ENCODE measurements at regions not wholly inside any gene's neighbourhood (a gene's known extent, or its start where the extent isn't known, plus 50 kb on each side); places are given as distances from the start of the nearest gene placed in this dataset.

DNA sequence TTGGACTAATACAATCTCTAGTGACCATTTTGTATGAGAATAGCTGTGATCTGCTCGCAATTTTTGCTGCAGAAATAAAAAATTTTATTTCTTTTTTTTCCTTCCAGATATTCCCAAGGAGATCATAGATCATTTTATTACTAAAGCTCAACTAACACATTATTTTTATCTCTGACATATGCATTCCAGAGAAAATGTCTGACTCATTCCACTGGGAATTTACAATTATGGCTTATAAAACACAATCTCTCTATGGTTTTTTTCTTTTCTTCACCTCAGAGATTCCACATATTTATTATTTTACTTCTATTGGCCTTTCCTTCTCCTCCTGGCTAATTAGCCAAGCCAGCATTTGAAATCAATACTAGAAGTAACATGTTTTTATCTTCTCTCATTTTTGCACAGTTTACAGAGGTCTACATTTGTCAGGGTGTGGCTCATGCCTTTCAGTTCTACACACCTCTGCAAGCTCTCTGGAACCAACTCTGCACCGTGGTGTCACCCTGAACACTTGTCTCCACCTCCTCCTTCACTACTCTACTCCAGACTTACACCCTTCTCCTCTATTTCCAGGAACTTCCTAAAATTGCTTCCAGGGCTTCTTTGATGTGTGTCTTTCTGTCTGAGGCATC is 59.8 kb upstream of the GPM6A start:
- H3K27ac Mint-ChIP-seq, result no peak overlapping the region
- ATAC-seq (no peak), DNase-seq (ENCODE audit: low spot score) (no peak)
- peaks cover 15% of the 10 kb centered on the region for H3K9me3 Mint-ChIP-seq
- H3K27me3 Mint-ChIP-seq, result no peaks in the 10 kb centered on the region
- no peaks in the 10 kb centered on the region for H3K36me3 Mint-ChIP-seq
- no peak overlapping the region for H3K4me3 Mint-ChIP-seq
- H3K4me1 Mint-ChIP-seq (ENCODE audit: low read depth in 2 of 2), result no peaks in the 10 kb centered on the region

DNA sequence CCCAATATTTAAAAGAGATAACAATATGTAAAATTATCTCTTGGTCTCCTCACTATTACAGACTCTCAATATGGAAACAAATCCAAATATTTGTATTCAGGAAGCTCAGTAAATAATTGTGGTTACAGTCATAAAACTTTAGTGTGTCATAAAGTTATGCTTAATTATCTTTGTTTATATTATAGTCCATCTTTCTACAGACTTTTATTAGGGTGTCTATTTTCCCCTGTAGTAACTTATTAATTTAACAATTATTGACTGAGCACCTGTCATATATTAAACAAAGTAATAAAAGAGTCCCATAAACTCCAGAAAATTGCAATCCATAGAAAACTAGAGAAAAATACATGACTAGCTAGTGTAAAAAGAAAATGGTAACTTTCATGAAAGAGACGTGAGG is 61.6 kb upstream of the GPM6A start:
- H3K4me1 Mint-ChIP-seq (ENCODE audit: low read depth in 2 of 2), result no peaks in the 10 kb centered on the region
- no peak for ATAC-seq
- no peak overlapping the region for H3K4me3 Mint-ChIP-seq
- H3K27ac Mint-ChIP-seq, result no peak overlapping the region
- no peak for DNase-seq (ENCODE audit: low spot score)
- no peaks in the 10 kb centered on the region for H3K27me3 Mint-ChIP-seq
- peaks cover 11% of the 10 kb centered on the region for H3K9me3 Mint-ChIP-seq
- H3K36me3 Mint-ChIP-seq, result no peaks in the 10 kb centered on the region

DNA sequence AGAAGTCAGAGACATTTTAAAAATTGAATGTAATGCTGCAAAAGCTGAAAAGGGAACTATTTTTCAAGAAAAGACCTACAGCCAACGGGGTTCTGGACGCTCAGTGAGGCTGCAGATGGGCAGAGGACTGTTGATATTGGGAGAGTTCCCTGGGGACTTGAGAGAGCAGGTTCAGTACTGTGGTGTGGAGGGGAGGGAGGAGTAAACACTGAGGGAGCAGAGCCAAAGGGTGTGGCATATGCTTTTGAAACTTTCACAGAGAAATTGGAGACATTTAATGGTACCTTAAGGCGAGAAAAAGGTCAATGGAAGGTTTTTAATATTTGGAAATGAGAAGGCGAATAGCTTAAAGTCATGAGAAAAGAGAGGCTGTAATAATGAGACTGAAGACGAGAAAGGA is 62.2 kb upstream of the GPM6A start:
- DNase-seq (ENCODE audit: low spot score) (no peak), ATAC-seq (no peak)
- H3K27ac Mint-ChIP-seq, result no peak overlapping the region
- no peaks in the 10 kb centered on the region for H3K27me3 Mint-ChIP-seq
- H3K36me3 Mint-ChIP-seq, result peaks cover 4% of the 10 kb centered on the region
- peaks cover 17% of the 10 kb centered on the region for H3K9me3 Mint-ChIP-seq
- no peak overlapping the region for H3K4me3 Mint-ChIP-seq
- H3K4me1 Mint-ChIP-seq (ENCODE audit: low read depth in 2 of 2), result no peaks in the 10 kb centered on the region

DNA sequence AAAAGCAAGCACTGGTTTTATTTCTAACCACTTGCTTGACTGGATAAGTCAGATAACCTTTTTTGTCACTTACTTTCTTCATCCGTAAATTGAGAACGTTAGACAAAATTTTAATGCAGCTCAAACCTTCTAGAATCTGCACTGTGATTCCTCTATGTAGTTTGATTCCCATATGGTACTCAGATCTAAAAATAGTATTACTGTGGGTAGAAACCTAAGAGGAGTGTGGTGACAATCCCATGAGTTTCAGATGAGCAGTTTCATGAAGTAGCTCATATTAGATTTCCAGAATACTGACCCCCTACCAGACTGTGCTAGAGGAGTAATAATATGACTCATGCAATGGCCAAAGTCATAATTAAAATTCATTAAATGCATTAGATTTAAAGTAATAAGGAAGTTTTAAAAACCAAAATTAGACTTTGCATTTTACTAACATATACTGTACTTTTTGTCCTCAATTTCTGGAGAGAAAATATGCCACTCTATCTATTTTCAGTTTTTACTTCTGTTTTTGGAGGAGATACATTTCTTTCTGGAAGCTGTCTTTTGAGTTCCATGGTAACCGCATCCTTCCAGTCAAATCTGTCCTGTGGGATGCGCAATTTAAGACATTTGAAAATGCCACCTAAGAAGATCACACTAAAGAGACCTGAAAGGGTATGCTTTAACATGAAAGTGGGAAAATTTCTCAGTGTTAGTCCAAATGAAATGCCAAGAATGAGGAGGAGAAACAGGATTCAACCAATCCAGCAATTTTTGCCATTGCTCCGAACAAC is 64.1 kb upstream of the GPM6A start:
- no peaks in the 10 kb centered on the region for H3K4me1 Mint-ChIP-seq (ENCODE audit: low read depth in 2 of 2)
- H3K36me3 Mint-ChIP-seq, result peaks cover 5% of the 10 kb centered on the region
- H3K27me3 Mint-ChIP-seq, result no peaks in the 10 kb centered on the region
- DNase-seq (ENCODE audit: low spot score) (no peak), ATAC-seq (no peak)
- H3K27ac Mint-ChIP-seq, result no peak overlapping the region
- H3K4me3 Mint-ChIP-seq, result no peak overlapping the region
- H3K9me3 Mint-ChIP-seq, result peaks cover 18% of the 10 kb centered on the region

DNA sequence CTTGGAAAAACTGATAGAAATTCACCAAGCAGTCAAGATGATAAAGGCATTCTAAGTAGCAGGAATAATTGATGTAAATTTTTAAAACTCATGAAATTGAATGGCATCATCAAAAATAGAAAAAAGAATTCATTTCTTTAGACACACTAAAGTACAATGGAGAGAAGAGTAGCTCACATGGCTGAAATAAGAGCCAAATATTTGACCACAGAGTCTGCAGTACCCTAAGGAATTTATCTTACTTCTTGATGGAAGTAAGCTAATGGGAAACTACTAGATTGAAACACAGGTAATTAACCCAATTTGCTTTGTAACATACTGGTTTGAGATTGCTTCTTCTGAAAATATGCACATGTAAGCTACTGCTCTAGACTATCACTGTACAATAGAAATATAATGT is 70.8 kb upstream of the GPM6A start:
- ATAC-seq, result no peak
- H3K4me1 Mint-ChIP-seq (ENCODE audit: low read depth in 2 of 2), result no peaks in the 10 kb centered on the region

DNA sequence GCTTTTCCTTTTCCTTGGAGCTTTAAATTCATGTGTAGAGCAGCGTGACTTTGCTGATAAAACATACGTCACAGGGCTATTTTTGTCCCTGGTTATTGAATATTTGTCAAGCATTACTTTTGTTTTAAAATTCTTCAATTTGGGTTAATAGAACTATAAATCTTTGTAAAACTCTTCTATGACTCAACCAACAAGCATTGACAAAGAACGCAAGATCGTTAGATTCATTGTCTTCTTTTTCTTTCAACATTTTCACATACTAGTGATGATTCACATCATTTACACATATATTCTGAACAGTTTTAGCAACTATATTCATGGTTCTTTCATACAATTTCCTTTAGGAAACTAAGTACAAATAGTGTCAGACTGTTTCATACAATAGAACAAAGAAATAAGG is 72.0 kb upstream of the GPM6A start:
- Mint-ChIP-seq H3K9me3 (peaks cover 6% of the 10 kb centered on the region), H3K27me3 (no peaks in the 10 kb centered on the region), H3K4me1 (ENCODE audit: low read depth in 2 of 2) (no peaks in the 10 kb centered on the region), H3K27ac (no peak overlapping the region), H3K36me3 (peaks cover 4% of the 10 kb centered on the region), H3K4me3 (no peak overlapping the region)
- DNase-seq (ENCODE audit: low spot score) (no peak), ATAC-seq (no peak)

More for the DNA sequence above, 70.8 kb upstream of the GPM6A start:
- no peak for DNase-seq (ENCODE audit: low spot score)
- Mint-ChIP-seq H3K9me3 (peaks cover 11% of the 10 kb centered on the region), H3K27ac (no peak overlapping the region), H3K27me3 (no peaks in the 10 kb centered on the region), H3K36me3 (peaks cover 5% of the 10 kb centered on the region), H3K4me3 (no peak overlapping the region)

DNA sequence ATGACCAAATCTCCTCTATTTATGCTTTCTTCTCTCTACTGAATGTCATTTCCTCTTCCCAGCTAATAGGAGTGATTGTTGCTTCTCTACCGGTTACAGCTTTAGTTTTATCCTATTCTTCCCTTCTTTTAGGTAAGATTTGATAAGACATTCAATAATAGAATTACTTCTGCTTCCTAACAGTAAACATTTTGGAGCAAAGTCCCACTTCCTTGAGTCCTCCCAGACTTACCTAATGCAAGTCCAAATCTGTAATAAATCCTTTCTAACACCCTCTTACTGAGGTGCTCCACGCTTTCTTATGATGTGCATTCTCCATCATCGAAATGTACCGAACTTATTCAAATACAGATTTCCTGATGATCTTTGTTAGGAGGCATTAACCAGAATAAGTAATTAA is 79.2 kb upstream of the GPM6A start:
- no peaks in the 10 kb centered on the region for H3K4me1 Mint-ChIP-seq (ENCODE audit: low read depth in 2 of 2)
- ATAC-seq, result no peak
- no peak overlapping the region for H3K27ac Mint-ChIP-seq
- no peaks in the 10 kb centered on the region for H3K27me3 Mint-ChIP-seq
- DNase-seq (ENCODE audit: low spot score), result no peak
- peaks cover 8% of the 10 kb centered on the region for H3K9me3 Mint-ChIP-seq
- H3K4me3 Mint-ChIP-seq, result no peak overlapping the region
- no peaks in the 10 kb centered on the region for H3K36me3 Mint-ChIP-seq

DNA sequence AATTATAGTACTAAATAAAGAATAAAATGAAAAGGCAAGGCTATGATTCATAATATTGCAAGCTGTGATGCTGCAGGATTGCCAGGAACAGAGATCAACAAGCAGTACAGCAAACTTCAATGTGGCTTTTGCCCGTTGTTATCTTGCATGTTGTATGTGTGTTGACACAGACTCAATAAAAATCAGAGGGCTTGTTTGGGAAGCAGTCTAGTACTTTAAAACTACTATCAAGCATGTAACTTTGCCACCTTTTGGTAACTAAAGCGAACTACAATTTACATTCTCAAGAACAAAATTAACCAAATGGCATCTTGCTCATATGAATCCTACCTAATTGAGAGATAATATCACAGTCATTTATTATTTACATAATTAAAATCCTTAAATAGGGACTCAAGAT is 79.8 kb upstream of the GPM6A start:
- no peak overlapping the region for H3K4me3 Mint-ChIP-seq

DNA sequence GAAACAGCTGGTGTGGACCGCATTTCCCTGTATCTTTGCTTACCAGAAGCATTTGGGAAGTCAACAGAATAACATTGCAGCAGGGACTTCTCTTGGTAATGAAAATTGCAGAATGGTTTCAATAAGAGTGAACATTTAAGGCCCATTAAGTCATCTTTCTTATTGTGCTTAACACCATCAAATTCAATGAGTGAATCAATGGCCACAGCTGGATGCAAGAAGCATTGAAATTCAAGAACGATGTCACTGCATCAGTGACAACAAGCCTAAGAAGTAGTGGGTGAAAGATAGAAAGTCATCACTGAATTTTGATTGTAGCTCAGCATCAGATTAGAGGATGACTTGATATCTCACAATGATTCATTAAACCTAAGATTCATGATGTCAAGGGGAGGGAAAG is 93.9 kb upstream of the GPM6A start:
- ATAC-seq, result no peak
- peaks cover 7% of the 10 kb centered on the region for H3K9me3 Mint-ChIP-seq
- H3K4me1 Mint-ChIP-seq (ENCODE audit: low read depth in 2 of 2), result no peaks in the 10 kb centered on the region
- no peaks in the 10 kb centered on the region for H3K36me3 Mint-ChIP-seq
- H3K27me3 Mint-ChIP-seq, result no peaks in the 10 kb centered on the region
- DNase-seq (ENCODE audit: low spot score), result no peak
- H3K27ac Mint-ChIP-seq, result no peak overlapping the region
- no peak overlapping the region for H3K4me3 Mint-ChIP-seq

More for the DNA sequence above, 79.8 kb upstream of the GPM6A start:
- DNase-seq (ENCODE audit: low spot score) (no peak), ATAC-seq (no peak)
- Mint-ChIP-seq H3K27ac (no peak overlapping the region), H3K36me3 (no peaks in the 10 kb centered on the region), H3K4me1 (ENCODE audit: low read depth in 2 of 2) (no peaks in the 10 kb centered on the region), H3K27me3 (no peaks in the 10 kb centered on the region), H3K9me3 (peaks cover 8% of the 10 kb centered on the region)

DNA sequence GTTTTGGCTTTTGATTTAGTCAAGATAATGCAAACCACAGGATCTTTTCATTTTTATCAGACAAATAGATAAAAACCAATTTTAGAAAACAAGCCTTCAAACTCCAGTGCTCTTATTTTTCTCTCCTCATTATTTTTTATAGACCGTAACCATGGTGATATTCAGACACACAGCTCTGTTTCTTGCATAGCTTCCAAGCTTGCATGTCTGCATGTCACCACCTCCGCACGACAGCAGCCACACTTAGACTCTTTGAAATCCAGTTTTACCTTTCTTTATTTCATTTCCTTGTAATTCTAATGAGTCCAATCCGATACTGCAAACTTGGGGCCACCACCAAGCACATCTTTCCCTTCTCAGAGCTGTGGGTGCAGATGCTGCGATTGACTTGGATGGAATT is 94.3 kb upstream of the GPM6A start:
- H3K27ac Mint-ChIP-seq, result no peak overlapping the region
- no peak overlapping the region for H3K4me3 Mint-ChIP-seq
- no peaks in the 10 kb centered on the region for H3K36me3 Mint-ChIP-seq
- H3K27me3 Mint-ChIP-seq, result no peaks in the 10 kb centered on the region
- no peaks in the 10 kb centered on the region for H3K4me1 Mint-ChIP-seq (ENCODE audit: low read depth in 2 of 2)
- peaks cover 7% of the 10 kb centered on the region for H3K9me3 Mint-ChIP-seq
- DNase-seq (ENCODE audit: low spot score) (no peak), ATAC-seq (no peak)

DNA sequence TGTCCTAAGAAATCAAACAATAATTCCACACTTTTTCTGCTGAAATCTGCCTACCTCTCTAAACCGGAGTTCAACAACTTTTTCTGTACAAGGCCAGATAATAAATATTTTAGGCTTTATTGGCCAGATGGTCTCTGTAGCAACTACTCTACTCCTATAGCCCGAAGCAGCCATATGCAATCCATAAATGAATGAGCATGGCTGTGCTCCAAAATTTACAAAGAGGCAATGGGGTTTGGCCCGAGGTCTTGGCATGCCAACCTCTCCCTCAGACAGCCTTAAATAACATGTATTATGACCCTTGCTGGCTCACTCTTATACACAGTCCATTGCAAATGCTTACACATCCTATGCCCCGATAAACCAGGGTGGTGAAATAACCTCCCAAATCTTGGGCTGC is 98.6 kb upstream of the GPM6A start:
- no peaks in the 10 kb centered on the region for H3K27me3 Mint-ChIP-seq
- H3K27ac Mint-ChIP-seq, result no peak overlapping the region
- H3K4me1 Mint-ChIP-seq (ENCODE audit: low read depth in 2 of 2), result no peaks in the 10 kb centered on the region
- DNase-seq (ENCODE audit: low spot score), result no peak
- peaks cover 12% of the 10 kb centered on the region for H3K9me3 Mint-ChIP-seq
- H3K36me3 Mint-ChIP-seq, result no peaks in the 10 kb centered on the region
- no peak for ATAC-seq
- no peak overlapping the region for H3K4me3 Mint-ChIP-seq

DNA sequence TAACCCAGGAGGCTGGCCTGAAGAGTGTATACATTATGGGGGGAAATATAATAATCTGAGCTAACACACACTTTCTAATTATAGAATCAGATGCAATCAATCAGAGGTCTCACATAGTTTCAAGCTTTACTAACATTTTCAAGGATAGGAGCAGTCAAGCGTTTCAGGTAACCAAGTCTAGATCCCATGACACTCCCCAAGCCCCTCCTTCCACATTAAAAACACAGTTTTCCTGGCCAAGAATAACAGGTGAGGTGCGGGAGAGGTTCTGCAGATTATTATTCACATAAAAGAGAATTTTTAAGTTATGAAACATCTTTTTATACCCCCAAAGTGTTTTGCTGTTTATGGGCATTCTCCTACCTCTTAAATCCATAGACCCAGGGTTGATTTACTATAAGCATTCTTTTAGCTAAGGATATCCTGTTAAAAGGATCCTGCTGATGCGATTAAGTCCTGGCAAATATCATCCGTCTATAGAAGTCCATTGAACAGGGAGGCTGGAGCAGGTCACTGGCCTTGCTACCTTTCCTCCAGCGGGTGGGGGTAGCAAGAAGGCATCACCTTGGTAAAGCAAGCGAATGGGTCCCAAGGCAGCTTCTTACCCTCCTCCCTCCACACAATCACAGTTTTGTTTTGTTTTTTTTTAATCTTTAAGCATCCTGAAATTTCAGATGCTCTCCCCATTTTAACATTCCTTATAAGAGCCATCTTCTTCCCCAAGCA is 104.7 kb upstream of the GPM6A start:
- Mint-ChIP-seq H3K36me3 (no peaks in the 10 kb centered on the region), H3K4me1 (ENCODE audit: low read depth in 2 of 2) (no peaks in the 10 kb centered on the region), H3K4me3 (no peak overlapping the region), H3K27me3 (no peaks in the 10 kb centered on the region), H3K27ac (no peak overlapping the region), H3K9me3 (peaks cover 1% of the 10 kb centered on the region)
- ATAC-seq, result no peak
- DNase-seq (ENCODE audit: low spot score), result no peak

DNA sequence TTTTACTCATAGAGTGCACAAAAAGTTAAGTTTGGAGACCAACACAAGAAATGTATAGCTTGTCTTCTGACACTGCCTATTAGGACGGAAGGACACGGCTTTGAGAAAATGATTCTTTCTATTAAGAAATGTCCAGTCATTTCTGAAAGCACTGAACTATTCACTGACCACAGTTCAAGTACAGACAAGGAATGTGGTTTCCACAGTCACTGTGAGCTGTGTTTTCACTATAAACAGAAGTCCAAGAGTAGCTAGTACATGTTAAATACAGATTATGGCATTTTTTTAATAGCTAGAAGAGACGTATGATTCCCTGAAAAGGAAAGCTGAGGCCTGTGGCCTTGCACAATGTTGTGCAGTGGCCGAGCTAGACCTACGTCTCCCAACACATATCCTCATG is 115.1 kb upstream of the GPM6A start:
- no peak for DNase-seq (ENCODE audit: low spot score)
- no peak overlapping the region for H3K27ac Mint-ChIP-seq
- H3K27me3 Mint-ChIP-seq, result no peaks in the 10 kb centered on the region
- H3K4me1 Mint-ChIP-seq (ENCODE audit: low read depth in 2 of 2), result no peaks in the 10 kb centered on the region
- H3K36me3 Mint-ChIP-seq, result no peaks in the 10 kb centered on the region
- H3K4me3 Mint-ChIP-seq, result no peak overlapping the region
- no peak for ATAC-seq
- peaks cover 4% of the 10 kb centered on the region for H3K9me3 Mint-ChIP-seq

DNA sequence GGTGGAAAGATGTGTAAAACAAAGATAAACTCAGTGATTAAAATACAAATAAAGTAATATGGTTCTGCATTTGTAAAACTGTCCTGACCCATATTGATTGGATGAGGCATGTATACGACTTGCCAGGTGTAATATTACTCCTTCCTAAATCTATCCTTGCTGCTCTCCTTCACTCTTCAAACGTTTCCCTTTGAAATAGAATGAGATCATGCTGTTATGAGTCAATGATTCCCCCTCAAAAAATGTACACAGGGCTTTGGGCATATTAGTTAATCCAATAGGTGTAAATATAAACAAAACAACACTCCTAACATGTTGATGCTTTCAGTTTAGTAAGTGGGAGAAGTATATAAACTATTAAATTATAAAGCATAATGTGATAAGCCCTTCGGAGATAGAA is 117.4 kb upstream of the GPM6A start:
- no peaks in the 10 kb centered on the region for H3K9me3 Mint-ChIP-seq
- no peak overlapping the region for H3K4me3 Mint-ChIP-seq
- DNase-seq (ENCODE audit: low spot score) (no peak), ATAC-seq (no peak)
- H3K27me3 Mint-ChIP-seq, result no peaks in the 10 kb centered on the region
- no peaks in the 10 kb centered on the region for H3K4me1 Mint-ChIP-seq (ENCODE audit: low read depth in 2 of 2)
- H3K36me3 Mint-ChIP-seq, result no peaks in the 10 kb centered on the region
- H3K27ac Mint-ChIP-seq, result no peak overlapping the region

Data from natural killer cell treated with Interleukin-12 subunit alpha and Interleukin-12 subunit beta and Interleukin-15 and Interleukin-18, amount 100 ng/mL, for 72 hours (primary cell).